ENCODE measurements at regions not wholly inside any gene's neighbourhood (a gene's known extent, or its start where the extent isn't known, plus 50 kb on each side); places are given as distances from the start of the nearest gene placed in this dataset. TPM values are rescaled to one million over a fixed set of nuclear protein-coding genes. Genes with fewer than 3 reads are reported as not detected.
"Not testable (repeated sequence)": the region's sequence is repeated elsewhere in the genome, so short reads cannot be mapped to it uniquely, and the experiment has no call there.

GRCh38 chr7:45807832-45808231 lies 65.0 kb downstream of the CCDC201 start:
- not testable (repeated sequence) for DNase-seq (ENCODE audit: low read depth)

GRCh38 chr7:45802214-45802613 lies 70.7 kb downstream of the CCDC201 start:
- DNase-seq (ENCODE audit: low read depth) = not testable (repeated sequence)

GRCh38 chr7:45797264-45797663 lies 75.6 kb downstream of the CCDC201 start:
- DNase-seq (ENCODE audit: low read depth) = peak; percentile 85

- not testable (repeated sequence) for DNase-seq (ENCODE audit: low read depth)
Observed at GRCh38 chr7:45789641-45790040, 83.2 kb downstream of the CCDC201 start.

GRCh38 chr7:45785724-45786123 lies 87.2 kb downstream of the CCDC201 start:
- DNase-seq (ENCODE audit: low read depth) = not testable (repeated sequence)

GRCh38 chr7:45784775-45785174 lies 88.1 kb downstream of the CCDC201 start:
- DNase-seq (ENCODE audit: low read depth) = not testable (repeated sequence)

Small RNA genes in the stretch of these regions (small RNA-seq; reads per million reads assigned to genes)
- not detected for gene RNU6-241P

All from HT1080 (cell line).